Skin epidermis (tissue), 12 donors: ENCODE measurements at regions not wholly inside any gene's neighbourhood (a gene's known extent, or its start where the extent isn't known, plus 50 kb on each side); places are given as distances from the start of the nearest gene placed in this dataset.
A peak's percentile ranks its signal among the peaks of the same experiment; 100 is the strongest.
"Not testable (repeated sequence)": the region's sequence is repeated elsewhere in the genome, so short reads cannot be mapped to it uniquely, and the experiment has no call there.

Experiments
- H3K27ac ChIP-seq, 21 experiments: fragments of 200-600 bp; sonication (generic) in 11 of 21; one replicate each; pipeline ENCODE4 v1.5.0; 2020; ENCODE audit warnings: mild to moderate bottlenecking in 3 of 21, inconsistent platforms in 2 of 21, moderate library complexity in 2 of 21
- H3K4me3 ChIP-seq, 7 experiments: fragments of 200-600 bp; sonication (generic) in 2 of 7; one replicate each; pipeline ENCODE4 v1.5.0; 2020; ENCODE audit warnings: inconsistent platforms in 2 of 7, mild to moderate bottlenecking in 2 of 7, moderate library complexity in 1 of 7

DNA sequence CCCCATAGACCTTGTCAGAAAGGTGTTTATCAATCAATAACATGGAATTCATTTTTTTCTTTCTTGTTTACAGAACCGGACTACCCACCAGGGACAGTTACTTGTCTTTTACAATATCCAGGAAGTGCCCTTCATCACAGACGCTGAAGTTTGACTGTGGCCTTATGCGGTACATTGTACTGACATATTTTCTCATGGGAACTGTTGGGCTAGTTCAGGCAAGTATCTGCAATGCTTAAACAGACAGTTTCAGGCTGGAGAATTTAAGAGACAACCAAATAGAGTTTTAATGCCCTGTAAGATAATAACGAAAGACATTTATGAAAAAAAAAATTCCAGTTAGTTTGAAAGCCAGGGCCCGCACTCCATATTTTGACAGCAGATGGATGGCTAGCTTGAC lies 246.4 kb downstream of the GATA3 start:
- Histone ChIP-seq H3K27ac (peak overlapping the region in 13 of 21 experiments; percentile 1 to 76 (median 63)), H3K4me3 (no peak overlapping the region)

GRCh38 chr10:8301333-8301732 lies 246.8 kb downstream of the GATA3 start:
- Histone ChIP-seq H3K4me3 (no peak overlapping the region), H3K27ac (peak overlapping the region in 13 of 21 experiments; percentile 1 to 76 (median 63))

DNA sequence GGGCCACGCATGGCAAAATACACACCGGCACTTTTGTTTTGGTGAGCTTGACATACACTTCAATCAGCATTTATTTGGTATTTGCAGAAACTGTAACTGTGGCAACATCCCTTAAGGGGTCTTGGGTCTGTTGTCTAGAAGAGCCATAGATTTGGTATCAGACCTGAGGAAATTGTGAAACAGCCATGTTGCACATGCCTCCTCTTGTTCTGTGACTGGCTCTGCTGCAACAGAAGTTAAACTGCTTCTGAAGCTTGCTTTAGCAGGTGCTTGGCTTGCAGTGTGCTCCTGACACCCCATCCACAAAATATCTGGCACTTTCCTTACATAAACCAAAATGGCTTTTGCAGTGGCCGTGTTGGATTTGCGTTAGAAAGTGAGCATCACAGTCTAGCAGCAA lies 247.3 kb downstream of the GATA3 start:
- Histone ChIP-seq H3K4me3 (no peak overlapping the region), H3K27ac (peak overlapping the region in 9 of 21 experiments; percentile 11 to 72 (median 51))

DNA sequence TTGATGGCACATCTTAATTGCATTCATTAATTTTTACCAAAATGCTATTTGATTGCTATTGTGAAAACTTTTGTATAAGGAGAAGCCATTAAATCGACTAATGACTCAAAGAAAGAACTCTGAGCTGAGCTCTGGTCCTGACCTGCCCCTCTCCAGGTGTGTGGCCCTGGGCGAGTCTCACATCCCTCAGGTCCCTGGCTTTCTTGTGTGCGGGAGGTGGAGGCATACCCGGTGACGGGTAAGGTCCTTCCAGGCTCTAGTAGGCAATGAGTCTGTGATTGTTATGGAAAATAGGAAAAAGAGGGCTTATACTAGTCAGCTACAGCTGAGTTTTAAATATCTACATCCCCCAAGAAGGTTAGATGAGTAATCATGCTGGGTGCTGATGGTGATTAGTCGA lies 248.1 kb downstream of the GATA3 start:
- Histone ChIP-seq H3K4me3 (no peak overlapping the region), H3K27ac (peak overlapping the region in 8 of 21 experiments; percentile 11 to 69 (median 50))

GRCh38 chr10:8304861-8305260 lies 250.4 kb downstream of the GATA3 start:
- no peak overlapping the region for H3K4me3 ChIP-seq
- H3K27ac ChIP-seq: no peak overlapping the region

DNA sequence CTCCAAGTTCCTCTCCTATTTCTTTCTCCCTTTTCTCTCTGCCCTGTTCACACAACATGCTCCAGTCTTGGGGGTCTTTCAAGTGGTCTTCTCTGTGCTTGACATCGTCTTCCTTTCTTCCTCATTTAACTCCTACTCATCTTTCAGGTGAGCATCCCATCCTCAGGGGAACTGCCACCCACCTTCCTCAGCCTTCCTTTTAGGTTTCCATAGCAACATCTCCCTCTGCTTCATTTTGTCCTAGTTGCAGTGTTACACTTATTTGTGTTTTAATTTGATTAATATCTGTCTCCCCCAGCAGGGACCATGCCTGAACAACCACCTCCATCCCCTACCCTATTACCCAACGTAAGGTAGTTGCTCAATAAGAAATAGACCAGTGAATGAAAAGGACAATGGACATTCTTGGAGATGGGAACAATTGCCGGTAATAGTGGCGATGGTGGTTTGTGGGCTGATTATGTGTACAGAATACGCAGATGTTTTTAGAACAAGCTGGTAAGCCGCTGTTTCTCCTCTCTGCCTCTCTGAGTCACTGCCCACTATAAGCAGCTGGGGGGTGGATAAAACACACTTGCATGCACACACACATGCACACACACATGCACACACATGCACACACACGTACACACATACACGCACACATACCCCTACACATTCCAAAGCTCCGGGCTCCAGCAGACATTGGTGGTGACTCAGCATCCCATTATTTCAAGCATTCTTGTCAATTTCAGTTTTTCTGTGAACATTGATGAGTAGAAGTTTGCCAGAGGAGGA lies 251.6 kb downstream of the GATA3 start:
- Histone ChIP-seq H3K4me3 (no peak overlapping the region), H3K27ac (no peak overlapping the region)

GRCh38 chr10:8306685-8307364 lies 252.3 kb downstream of the GATA3 start:
- H3K27ac ChIP-seq: no peak overlapping the region
- H3K4me3 ChIP-seq: no peak overlapping the region

DNA sequence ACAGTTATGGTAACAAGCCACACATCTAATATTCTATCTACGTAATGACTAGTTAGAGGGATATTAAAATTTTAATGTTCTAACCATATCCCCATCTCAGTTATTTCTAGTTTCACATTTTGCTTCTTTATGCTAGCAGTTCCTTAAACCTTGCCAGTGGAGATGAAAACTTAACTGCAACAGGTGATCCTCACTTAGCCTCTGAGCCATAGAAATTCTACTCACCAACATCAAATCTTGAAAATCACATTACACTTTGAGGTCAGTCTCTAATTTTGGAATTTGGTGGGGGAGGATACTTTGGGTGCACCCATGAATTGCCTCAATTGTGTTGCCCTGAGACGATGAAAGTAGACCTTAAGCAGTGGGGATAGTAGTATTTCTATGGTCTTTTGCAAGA lies 256.4 kb downstream of the GATA3 start:
- H3K27ac ChIP-seq: no peak overlapping the region
- H3K4me3 ChIP-seq: no peak overlapping the region

- H3K27ac ChIP-seq: no peak overlapping the region
Measured at GRCh38 chr10:8311526-8312070, 257.1 kb downstream of the GATA3 start.

DNA sequence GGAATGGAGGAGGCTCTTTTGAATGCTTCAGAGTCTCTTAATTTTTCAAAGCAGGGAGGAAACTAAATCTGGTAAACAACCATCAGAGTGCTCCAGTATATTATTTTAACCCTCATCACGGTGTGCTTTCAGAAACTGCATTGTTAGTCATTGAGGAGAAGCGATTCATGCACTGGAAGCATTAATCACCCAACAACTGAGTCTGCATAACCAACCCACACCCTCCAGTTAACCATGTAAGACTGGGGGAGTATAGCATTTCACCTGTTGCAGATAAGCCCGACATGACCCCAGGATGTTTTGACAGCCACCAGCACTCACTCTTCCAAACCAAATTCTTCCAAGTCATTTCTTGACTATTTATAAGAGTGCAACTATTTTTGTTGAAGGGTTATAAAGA lies 257.6 kb downstream of the GATA3 start:
- H3K4me3 ChIP-seq: no peak overlapping the region
- H3K27ac ChIP-seq: peak overlapping the region in 2 of 21 experiments; percentile 7 to 37

More at GRCh38 chr10:8311526-8312070, 257.1 kb downstream of the GATA3 start:
- no peak overlapping the region for H3K4me3 ChIP-seq

- H3K27ac ChIP-seq: peak overlapping the region in 1 of 21 experiments; percentile 37
- no peak overlapping the region for H3K4me3 ChIP-seq
Measured at GRCh38 chr10:8312781-8313180, 258.3 kb downstream of the GATA3 start.

DNA sequence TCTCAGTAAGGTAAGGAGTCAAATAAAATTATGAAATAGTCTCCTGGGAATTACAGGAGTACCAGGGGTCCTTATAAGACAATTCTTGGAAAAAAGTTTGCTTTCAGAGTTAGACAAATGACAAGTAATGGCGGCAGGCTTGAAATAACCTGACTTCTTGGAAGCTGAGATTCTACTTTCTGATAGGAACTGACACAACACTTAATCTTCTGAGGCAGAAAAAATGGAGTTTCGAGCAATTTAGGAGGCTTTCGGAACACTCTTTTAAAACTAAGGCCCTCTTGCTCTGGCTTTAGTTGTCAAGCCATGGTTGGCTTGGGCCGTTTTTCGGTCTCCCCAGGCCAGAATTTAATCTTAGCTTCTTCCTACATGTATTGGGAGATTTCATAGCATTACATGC lies 260.0 kb downstream of the GATA3 start:
- H3K4me3 ChIP-seq: no peak overlapping the region
- H3K27ac ChIP-seq: no peak overlapping the region

DNA sequence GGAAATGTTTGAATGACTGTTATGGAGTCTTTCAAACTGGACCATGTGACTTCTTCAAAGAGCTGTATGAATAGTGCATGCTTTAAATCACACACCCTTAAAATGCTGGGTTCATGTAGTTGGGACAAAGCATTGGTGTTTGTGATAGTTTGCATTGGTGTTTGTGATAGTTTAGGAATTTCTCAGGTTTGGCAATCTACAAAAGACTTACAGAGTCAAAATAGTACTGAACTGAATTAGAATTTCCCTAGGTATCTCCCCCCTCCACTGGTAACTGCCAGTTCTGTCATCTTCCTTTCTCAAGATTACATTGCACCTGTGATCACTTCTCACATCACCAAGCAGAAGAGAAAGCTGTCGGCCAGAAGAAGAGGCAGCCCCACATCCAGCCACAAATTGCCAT lies 261.1 kb downstream of the GATA3 start:
- H3K27ac ChIP-seq: no peak overlapping the region
- no peak overlapping the region for H3K4me3 ChIP-seq

- H3K27ac ChIP-seq: no peak overlapping the region
- no peak overlapping the region for H3K4me3 ChIP-seq
Measured at GRCh38 chr10:8316284-8316683, 261.8 kb downstream of the GATA3 start.

DNA sequence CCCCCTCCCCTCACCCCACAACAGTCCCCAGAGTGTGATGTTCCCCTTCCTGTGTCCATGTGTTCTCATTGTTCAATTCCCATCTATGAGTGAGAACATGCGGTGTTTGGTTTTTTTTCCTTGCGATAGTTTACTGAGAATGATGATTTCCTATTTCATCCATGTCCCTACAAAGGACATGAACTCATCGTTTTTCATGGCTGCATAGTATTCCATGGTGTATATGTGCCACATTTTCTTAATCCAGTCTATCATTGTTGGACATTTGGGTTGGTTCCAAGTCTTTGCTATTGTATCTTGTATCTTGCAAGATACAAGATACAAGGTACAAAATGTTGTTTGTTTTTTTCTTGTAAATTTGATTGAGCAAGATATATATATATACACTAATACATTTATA lies 263.9 kb downstream of the GATA3 start:
- H3K4me3 ChIP-seq, H3K27ac ChIP-seq: not testable (repeated sequence)

DNA sequence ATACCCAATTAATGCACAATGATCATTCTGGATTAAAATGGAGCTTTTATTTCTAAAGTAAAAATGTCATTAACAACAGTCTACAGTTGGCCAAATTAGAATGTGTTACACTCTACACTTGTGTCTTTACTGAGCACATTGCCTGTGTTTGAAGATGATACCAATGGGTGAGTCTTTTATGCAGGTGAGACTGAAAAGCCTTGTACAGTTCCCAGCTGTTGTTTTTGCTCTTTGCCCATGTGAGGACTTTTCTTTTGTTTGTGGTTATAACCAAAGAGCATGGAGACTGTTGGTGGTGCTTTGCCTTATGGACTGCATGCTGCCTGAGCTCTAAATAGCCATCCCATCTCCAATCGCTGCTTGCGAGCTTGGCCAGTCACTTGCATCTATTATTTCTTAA lies 264.5 kb downstream of the GATA3 start:
- H3K4me3 ChIP-seq: no peak overlapping the region
- no peak overlapping the region for H3K27ac ChIP-seq

DNA sequence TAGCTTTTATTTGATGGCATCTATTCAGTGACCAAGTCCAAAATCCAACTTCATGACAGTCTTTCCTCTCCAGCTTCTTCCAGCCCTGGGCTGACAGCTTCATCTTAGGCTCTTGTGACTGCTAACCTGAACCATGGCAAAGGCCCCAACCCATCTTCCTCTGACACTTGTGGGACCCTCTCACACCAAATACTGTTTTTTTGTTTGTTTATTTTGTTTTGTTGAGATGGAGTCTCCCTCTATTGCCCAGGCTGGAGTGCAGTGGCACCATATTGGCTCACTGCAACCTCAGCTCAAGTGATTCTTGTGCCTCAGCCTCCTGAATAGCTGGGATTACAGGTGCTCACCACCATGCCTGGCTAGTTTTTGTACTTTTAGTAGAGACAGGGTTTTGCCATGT lies 265.2 kb downstream of the GATA3 start:
- no peak overlapping the region for H3K27ac ChIP-seq
- H3K4me3 ChIP-seq: no peak overlapping the region

GRCh38 chr10:8321990-8322389 lies 267.5 kb downstream of the GATA3 start:
- Histone ChIP-seq H3K27ac (no peak overlapping the region), H3K4me3 (no peak overlapping the region)

DNA sequence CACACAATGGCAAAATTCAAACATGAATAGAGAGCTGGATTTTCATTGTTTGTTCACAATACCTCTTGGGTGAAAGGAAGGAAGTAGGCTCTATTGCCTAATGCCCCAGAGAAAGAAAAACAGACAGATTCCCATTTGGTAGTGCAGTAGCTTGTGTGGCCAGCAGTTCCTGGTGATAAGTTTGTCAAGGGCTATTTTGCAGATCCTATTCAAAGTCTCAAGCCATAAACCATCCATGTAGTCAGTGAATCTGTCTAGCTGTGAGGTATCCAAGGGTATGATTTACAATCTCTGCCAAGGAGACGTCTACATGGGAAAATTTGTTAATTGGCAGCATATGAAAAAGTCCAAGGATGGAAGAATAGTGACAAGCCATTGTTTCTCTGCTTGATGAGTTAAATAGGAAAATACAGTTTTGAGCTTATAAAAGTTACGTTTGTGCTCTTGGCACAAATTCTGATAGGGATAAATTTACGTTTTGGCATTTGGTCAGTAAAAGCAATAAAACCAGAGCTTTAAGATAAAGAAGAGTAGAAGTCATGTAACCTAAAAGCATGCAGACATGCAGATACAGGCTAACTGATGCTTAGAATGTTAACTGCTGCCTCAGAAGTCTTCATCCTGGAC lies 269.1 kb downstream of the GATA3 start:
- H3K4me3 ChIP-seq: no peak overlapping the region
- H3K27ac ChIP-seq: no peak overlapping the region
